ENCODE measurements at regions not wholly inside any gene's neighbourhood (a gene's known extent, or its start where the extent isn't known, plus 50 kb on each side); places are given as distances from the start of the nearest gene placed in this dataset.

DNA sequence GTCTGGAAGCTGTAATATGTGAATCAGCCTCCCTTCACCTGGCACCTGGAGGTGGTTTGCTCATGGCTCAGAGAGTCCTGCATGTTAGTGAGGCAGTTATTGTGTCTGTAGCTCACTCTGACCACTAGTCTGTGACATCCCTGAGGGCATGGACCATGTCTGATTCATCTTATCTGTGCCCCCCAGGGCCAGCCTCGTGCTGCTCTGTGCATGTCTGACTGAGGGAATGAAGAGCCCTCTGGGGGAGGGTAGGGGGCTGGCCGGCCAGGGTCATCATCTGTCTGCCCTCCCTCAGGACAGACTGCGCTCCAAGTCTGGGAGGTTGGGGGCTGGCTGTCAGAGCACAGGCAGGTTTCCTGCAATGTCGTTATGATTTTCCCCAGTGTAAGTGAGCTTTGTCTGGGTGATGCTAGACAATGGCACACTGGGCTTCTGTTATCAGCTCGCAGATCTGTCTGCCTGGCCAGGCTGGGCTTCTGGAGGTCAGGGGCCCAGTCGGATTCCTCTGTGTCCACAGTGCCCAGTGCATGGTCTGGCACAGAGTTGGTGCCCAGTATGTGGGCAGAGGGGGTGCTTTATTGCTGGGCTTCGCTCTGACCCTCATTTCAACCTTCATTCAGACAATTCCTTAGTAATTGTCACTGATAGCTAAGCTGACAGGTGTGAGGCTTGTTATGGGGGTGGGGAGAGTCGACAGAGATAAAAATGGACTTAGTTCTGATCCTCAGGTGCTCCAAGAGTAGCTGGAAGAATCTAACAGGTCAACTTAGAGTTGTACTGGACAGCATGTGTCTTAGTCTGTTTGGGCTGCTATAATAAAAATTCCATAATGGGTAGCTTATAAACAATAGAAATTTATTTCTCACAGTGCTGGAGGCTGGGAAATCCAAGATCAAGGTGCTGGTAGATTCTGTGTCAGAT lies 85.7 kb upstream of the SHB start:
- ATAC-seq: no peak
- Histone ChIP-seq H3K36me3 (ENCODE audit: insufficient read depth in 1 of 2, low read depth in 1 of 2) (no peaks in the 10 kb centered on the region), H3K27me3 (ENCODE audit: insufficient read depth in 3 of 3, low read length in 2 of 3) (no peaks in the 10 kb centered on the region), H3K4me1 (no peaks in the 10 kb centered on the region), H3K4me3 (no peak overlapping the region), H3K9me3 (no peaks in the 10 kb centered on the region), H3K27ac (no peak overlapping the region)
- no peak for DNase-seq
- no peak for TF ChIP-seq CTCF (IDR thresholded peaks at IDR 0.05)
- intact Hi-C loops (cut with DNase I): loop anchor here (5.0 to 10.0 kb wide), 2 partner anchors 67 to 140 kb away; no protein-coding TSS in a partner anchor
- 50 to 55% (median 52%) methylated on average over 8 of the region's 8 CpGs for WGBS, 3 donors

- DNase-seq (no peak), ATAC-seq (no peak)
- intact Hi-C loops (cut with DNase I): loop anchor here in 1 of 2 donors (10.0 kb wide), 1 partner anchor 139 kb away; no protein-coding TSS in a partner anchor
- Histone ChIP-seq H3K27me3 (ENCODE audit: insufficient read depth in 3 of 3, low read length in 2 of 3) (no peaks in the 10 kb centered on the region), H3K4me3 (no peak overlapping the region), H3K4me1 (no peaks in the 10 kb centered on the region), H3K27ac (no peak overlapping the region), H3K9me3 (no peaks in the 10 kb centered on the region), H3K36me3 (ENCODE audit: insufficient read depth in 1 of 2, low read depth in 1 of 2) (no peaks in the 10 kb centered on the region)
- 68 to 90% (median 78%) methylated on average over 4 of the region's 4 CpGs for WGBS, 3 donors
- no peak for TF ChIP-seq CTCF (IDR thresholded peaks at IDR 0.05)
Measured at GRCh38 chr9:38153910-38154291, 84.9 kb upstream of the SHB start.

DNA sequence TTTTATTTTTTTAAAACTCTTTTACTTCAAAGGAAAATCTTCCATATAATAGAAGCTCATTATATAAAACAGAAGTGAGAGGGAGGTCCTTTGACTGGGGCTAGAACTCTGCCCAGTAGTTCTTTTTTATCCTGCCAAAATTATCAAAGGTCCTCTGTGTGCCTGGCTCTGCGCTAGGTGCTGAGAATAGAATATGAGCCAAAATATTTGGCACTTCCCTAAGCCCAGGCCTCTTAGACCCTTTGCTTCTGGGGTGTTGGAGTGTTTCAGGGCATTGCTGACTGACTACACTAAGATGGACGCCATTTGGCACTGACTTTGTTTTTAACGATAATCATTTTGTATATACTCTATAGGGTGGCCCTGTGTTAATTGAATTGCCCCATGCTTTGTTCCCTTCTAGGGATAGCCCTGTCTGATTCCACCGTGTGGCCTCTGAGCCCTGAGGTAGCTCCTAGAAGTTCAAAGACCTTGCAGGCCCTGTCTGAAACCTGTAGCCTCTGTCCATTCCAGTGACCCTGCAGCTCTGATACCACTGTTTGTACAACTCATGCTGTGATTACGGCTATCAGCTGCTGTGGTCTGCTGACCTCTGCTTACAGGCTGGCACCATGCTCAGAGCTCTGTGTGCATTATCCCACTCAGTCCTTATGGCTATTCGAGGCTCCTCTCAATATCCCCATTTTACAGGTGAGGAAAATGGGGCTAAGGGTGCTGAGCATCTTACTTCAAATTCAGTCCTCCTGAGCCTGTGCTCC lies 84.3 kb upstream of the SHB start:
- intact Hi-C loops (cut with DNase I): loop anchor here in 1 of 2 donors (10.0 kb wide), 1 partner anchor 139 kb away; no protein-coding TSS in a partner anchor
- DNase-seq (no peak), ATAC-seq (peak in 1 of 4 donors; percentile 36)
- 70 to 89% (median 73%) methylated on average over 6 of the region's 6 CpGs for WGBS, 3 donors
- no peaks in the 10 kb centered on the region for H3K36me3 ChIP-seq (ENCODE audit: insufficient read depth in 1 of 2, low read depth in 1 of 2)
- H3K4me3 ChIP-seq: no peak overlapping the region
- no peaks in the 10 kb centered on the region for H3K9me3 ChIP-seq
- H3K27me3 ChIP-seq (ENCODE audit: insufficient read depth in 3 of 3, low read length in 2 of 3): no peaks in the 10 kb centered on the region
- TF ChIP-seq CTCF (IDR thresholded peaks at IDR 0.05): no peak
- H3K4me1 ChIP-seq: no peaks in the 10 kb centered on the region
- H3K27ac ChIP-seq: no peak overlapping the region

DNA sequence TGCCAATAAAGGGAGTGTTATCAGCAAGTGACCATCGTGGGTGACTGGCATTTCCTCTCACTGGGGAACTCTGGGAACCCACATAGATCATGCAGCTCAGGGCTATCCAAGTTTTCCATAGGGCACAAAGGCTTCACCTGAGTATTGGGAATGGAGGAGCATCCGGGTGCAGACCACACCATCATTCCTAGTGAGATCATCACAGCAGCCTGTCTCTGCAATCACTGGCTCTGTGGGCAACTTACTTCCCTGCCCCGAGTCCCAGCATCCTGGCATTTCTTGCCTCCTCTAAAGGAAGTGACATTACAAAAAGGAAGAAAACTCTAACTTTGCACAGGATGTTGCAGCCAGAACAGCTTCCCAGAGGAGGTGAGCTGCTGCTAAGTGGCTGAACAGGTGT lies 80.6 kb upstream of the SHB start:
- 39 to 64% (median 55%) methylated on average over 3 of the region's 3 CpGs for WGBS, 3 donors
- H3K4me1 ChIP-seq: no peaks in the 10 kb centered on the region
- ATAC-seq (no peak), DNase-seq (no peak)
- intact Hi-C loops (cut with DNase I): loop anchor here in 1 of 2 donors (10.0 kb wide), 1 partner anchor 135 kb away; no protein-coding TSS in a partner anchor
- no peak overlapping the region for H3K27ac ChIP-seq
- TF ChIP-seq CTCF (IDR thresholded peaks at IDR 0.05): no peak
- H3K4me3 ChIP-seq: no peak overlapping the region
- no peaks in the 10 kb centered on the region for H3K27me3 ChIP-seq (ENCODE audit: insufficient read depth in 3 of 3, low read length in 2 of 3)
- H3K9me3 ChIP-seq: no peaks in the 10 kb centered on the region
- no peaks in the 10 kb centered on the region for H3K36me3 ChIP-seq (ENCODE audit: insufficient read depth in 1 of 2, low read depth in 1 of 2)
